Uterus (tissue), 2 donors: ENCODE measurements at regions not wholly inside any gene's neighbourhood (a gene's known extent, or its start where the extent isn't known, plus 50 kb on each side); places are given as distances from the start of the nearest gene placed in this dataset.

Source experiments
- CTCF ChIP-seq, 4 experiments: fragments of 200-600 bp in 2 of 4; fragments of 450-650 bp in 2 of 4; sonication (generic) in 2 of 4; IDR thresholded peaks; one replicate each; pipeline ENCODE4 v1.5.1; 2016 to 2019; ENCODE audit warnings: antibody characterized with exemption in 4 of 4, mild to moderate bottlenecking in 2 of 4, moderate library complexity in 1 of 4
- POLR2A ChIP-seq, 2 donors: fragments of 450-650 bp; IDR thresholded peaks; one replicate each; pipeline ENCODE4 v1.6.1; 2016; ENCODE audit warnings: antibody characterized with exemption in 2 of 2, mild to moderate bottlenecking in 1 of 2, moderate library complexity in 1 of 2

- no peak for TF ChIP-seq CTCF (IDR thresholded peaks at IDR 0.05)
- TF ChIP-seq POLR2A (IDR thresholded peaks at IDR 0.05), result no peak
These were observed 297.5 kb downstream of the CLIC5 start for GRCh38 chr6:45718131-45718530.
